Sigmoid colon (tissue), 6 donors: ENCODE measurements at regions not wholly inside any gene's neighbourhood (a gene's known extent, or its start where the extent isn't known, plus 50 kb on each side); places are given as distances from the start of the nearest gene placed in this dataset.
"Not testable (repeated sequence)": the region's sequence is repeated elsewhere in the genome, so short reads cannot be mapped to it uniquely, and the experiment has no call there.

Source experiments
- DNase-seq: peaks from one replicate; pipeline ENCODE4 v3.0.0-alpha.2; 2019
- H3K27ac ChIP-seq, 4 donors: fragments of 200-600 bp; sonication (generic); one replicate each; pipeline ENCODE4 v1.5.1; 2016 to 2019; ENCODE audit warnings: mild to moderate bottlenecking in 1 of 4
- H3K27me3 ChIP-seq, 3 donors: fragments of 200-600 bp; sonication (generic); one replicate each; pipeline ENCODE4 v1.5.1; 2019; ENCODE audit warnings: mild to moderate bottlenecking in 1 of 3
- H3K36me3 ChIP-seq, 4 donors: fragments of 200-600 bp; sonication (generic); one replicate each; pipeline ENCODE4 v1.5.1; 2016 to 2019
- H3K4me1 ChIP-seq, 4 donors: fragments of 200-600 bp; sonication (generic); one replicate each; pipeline ENCODE4 v1.5.1; 2017 to 2019
- H3K4me3 ChIP-seq, 4 donors: fragments of 200-600 bp; sonication (generic); one replicate each; pipeline ENCODE4 v1.5.1; 2017 to 2019; ENCODE audit warnings: mild to moderate bottlenecking in 2 of 4, moderate library complexity in 1 of 4
- H3K9me3 ChIP-seq, 4 donors: fragments of 200-600 bp in 3 of 4; sonication (generic) in 3 of 4; one replicate each; pipeline versions ENCODE4 v1.5.1 to v1.6.1; 2013 to 2019
- WGBS, 2 donors: extraction: QIAGEN DNeasy Blood & Tissue Kit; methylation state at CpG; one replicate each; pipeline ENCODE4 v1.1.7; 2013; 5-methylcytosine and 5-hydroxymethylcytosine counted together
- intact Hi-C: fragments of 100-400 bp; cut with DNase I; formaldehyde crosslinking; loops from one replicate; pipeline ENCODE4 v1.15.1; 2023
- donor health status: healthy with polysubstance abuse.
- donor health status: healthy.

DNA sequence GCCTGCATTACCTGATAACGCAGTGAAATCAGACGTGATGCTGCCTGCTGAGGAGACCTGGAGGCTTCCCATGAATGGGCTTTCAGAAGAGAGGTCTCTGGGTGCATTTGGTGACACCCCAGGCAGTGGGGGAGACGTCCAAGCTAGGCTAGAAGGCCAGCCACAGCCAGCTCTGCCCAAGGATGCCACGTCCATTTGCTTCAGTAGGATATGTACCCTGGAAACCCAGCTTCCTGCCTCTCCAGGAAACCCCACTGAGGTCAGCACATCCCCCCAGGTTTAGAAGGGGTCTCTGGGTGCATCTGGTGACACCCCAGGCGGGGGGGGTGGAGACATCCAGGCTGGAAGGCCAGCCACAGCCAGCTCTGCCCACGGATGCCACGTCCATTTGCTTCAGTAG lies 2844.6 kb downstream of the RPIA start:
- intact Hi-C loops: not testable (repeated sequence)

DNA sequence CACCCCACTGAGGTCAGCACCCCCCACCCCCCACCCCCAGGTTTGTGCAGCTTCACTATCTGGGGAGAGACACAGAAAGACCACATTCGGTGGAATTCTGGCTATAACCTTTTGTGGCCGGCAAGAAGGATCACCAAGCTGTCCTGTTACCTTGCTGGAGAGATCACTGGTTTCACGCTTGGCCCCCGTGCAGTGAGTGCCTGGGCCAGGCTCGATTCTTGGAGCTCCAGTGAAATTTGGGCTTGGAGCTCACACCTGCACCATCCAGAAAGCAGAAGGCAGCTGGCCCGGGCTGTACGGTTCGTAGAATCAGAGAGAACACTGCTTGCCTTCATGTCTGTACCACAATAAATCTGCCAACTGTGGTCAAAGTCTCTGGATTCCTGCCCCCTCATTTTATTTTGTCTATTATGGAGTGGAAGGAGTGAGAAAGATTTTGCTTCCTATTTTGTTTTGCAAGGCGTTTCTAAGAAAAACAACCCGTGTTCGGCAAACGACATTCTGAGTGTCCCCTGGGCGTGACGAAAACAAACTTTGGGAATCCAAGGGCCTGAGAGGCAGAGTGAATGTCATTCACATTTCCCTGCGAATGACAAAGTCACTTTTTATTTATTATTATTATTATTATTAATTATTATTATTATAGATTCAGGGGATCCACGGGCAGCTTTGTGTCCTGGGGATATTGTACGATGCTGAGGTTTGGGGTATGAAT lies 2845.2 kb downstream of the RPIA start:
- DNase-seq: peak; percentile 26
- H3K4me3 ChIP-seq, H3K27me3 ChIP-seq, intact Hi-C loops, H3K27ac ChIP-seq, H3K9me3 ChIP-seq, H3K36me3 ChIP-seq, H3K4me1 ChIP-seq: not testable (repeated sequence)
- WGBS, 2 donors: 70 to 84% methylated on average over 15 of the region's 17 CpGs

More for the DNA sequence above, 2844.6 kb downstream of the RPIA start:
- H3K9me3 ChIP-seq, H3K27ac ChIP-seq, H3K4me3 ChIP-seq, H3K27me3 ChIP-seq, H3K4me1 ChIP-seq, H3K36me3 ChIP-seq: not testable (repeated sequence)
- peak; percentile 40 for DNase-seq
- 55 to 58% methylated on average over 5 of the region's 7 CpGs for WGBS, 2 donors

- H3K27me3 ChIP-seq, H3K9me3 ChIP-seq, intact Hi-C loops, H3K27ac ChIP-seq, H3K4me3 ChIP-seq, H3K4me1 ChIP-seq, H3K36me3 ChIP-seq: not testable (repeated sequence)
- 72 to 83% methylated on average over 6 of the region's 6 CpGs for WGBS, 2 donors
- peak; percentile 45 for DNase-seq
Observed at GRCh38 chr2:91549316-91549715, 2857.8 kb downstream of the RPIA start.

DNA sequence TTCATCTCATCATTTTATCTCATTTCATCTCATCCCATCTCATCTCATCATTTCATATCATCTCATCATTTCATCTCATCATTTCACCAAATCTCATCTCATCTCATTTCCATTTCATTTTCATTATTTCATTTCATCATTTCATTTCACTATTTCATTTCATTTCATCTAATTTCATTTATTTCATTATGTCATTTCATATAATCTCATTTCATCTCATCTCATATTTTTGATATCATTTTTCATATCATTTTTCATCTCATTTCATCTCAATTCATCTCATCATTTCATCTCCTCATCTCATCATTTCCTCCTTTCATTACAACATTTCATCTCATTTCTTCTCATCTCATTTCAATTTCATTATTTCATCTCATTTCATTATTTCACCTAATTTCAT lies 2866.8 kb downstream of the RPIA start:
- H3K4me1 ChIP-seq, H3K36me3 ChIP-seq, DNase-seq, H3K4me3 ChIP-seq, H3K27ac ChIP-seq, intact Hi-C loops, H3K9me3 ChIP-seq, H3K27me3 ChIP-seq: not testable (repeated sequence)

DNA sequence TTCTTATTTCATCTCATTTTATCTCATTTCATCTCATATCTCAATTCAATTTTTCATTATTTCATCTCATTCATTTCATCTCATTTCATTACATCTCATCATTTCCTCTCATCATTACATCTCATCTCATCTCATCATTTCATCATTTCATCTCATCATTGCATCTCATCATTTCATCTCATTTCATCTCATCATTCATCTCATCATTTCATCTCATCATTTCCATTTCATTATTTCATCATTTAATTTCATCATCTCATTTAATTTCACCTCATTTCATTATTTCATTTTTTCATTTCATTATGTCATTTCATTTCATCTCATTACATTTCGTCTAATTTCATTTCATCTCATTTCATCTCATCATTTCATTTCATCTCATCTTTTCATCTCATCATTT lies 2867.8 kb downstream of the RPIA start:
- WGBS, 2 donors: no CpG with 5 or more reads among the region's 1 CpG
- H3K4me3 ChIP-seq, H3K36me3 ChIP-seq, DNase-seq, H3K4me1 ChIP-seq, H3K27ac ChIP-seq, intact Hi-C loops, H3K27me3 ChIP-seq, H3K9me3 ChIP-seq: not testable (repeated sequence)

GRCh38 chr2:91559886-91560614 lies 2868.6 kb downstream of the RPIA start:
- intact Hi-C loops, DNase-seq, H3K27ac ChIP-seq, H3K4me1 ChIP-seq, H3K4me3 ChIP-seq, H3K9me3 ChIP-seq, H3K27me3 ChIP-seq, H3K36me3 ChIP-seq: not testable (repeated sequence)

GRCh38 chr2:91562184-91562583 lies 2870.7 kb downstream of the RPIA start:
- H3K36me3 ChIP-seq, intact Hi-C loops, H3K27ac ChIP-seq, DNase-seq, H3K4me3 ChIP-seq, H3K27me3 ChIP-seq, H3K9me3 ChIP-seq, H3K4me1 ChIP-seq: not testable (repeated sequence)
- 93 to 94% methylated on average over 1 of the region's 2 CpGs for WGBS, 2 donors

GRCh38 chr2:91564700-91565099 lies 2873.2 kb downstream of the RPIA start:
- intact Hi-C loops, H3K4me1 ChIP-seq, H3K36me3 ChIP-seq, H3K4me3 ChIP-seq, H3K9me3 ChIP-seq, DNase-seq, H3K27me3 ChIP-seq, H3K27ac ChIP-seq: not testable (repeated sequence)
- 86 to 87% methylated on average over 3 of the region's 3 CpGs for WGBS, 2 donors

- H3K9me3 ChIP-seq, DNase-seq, H3K4me3 ChIP-seq, H3K36me3 ChIP-seq, intact Hi-C loops, H3K27ac ChIP-seq, H3K27me3 ChIP-seq, H3K4me1 ChIP-seq: not testable (repeated sequence)
- WGBS, 2 donors: 56 to 70% methylated on average over 3 to 4 of the region's 7 CpGs
Observed at GRCh38 chr2:91565689-91566430, 2874.4 kb downstream of the RPIA start.

DNA sequence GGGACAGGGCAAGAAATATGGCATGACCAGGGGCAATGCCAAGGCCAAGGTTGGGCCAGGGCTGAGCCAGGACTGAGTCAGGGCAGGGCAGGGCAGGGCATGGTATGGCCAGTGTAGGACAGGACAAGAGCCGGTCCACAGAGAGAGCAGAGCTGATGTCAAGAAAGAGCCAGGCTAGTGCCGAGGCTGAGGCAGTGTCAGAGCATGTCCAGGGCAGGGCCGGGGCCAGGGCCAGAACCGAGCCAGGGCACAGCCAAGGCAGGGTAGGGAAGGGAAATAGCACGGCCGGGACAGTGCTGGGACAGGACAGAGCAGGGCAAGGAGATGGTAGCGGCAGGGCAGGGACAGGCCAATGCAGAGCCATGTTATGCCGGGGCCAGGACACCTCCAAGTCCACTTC lies 2875.1 kb downstream of the RPIA start:
- H3K27me3 ChIP-seq, H3K4me1 ChIP-seq, intact Hi-C loops, H3K9me3 ChIP-seq, H3K27ac ChIP-seq, H3K4me3 ChIP-seq, H3K36me3 ChIP-seq, DNase-seq: not testable (repeated sequence)
- 85 to 91% methylated on average over 8 of the region's 8 CpGs for WGBS, 2 donors

- intact Hi-C loops, DNase-seq, H3K27ac ChIP-seq, H3K27me3 ChIP-seq, H3K36me3 ChIP-seq, H3K9me3 ChIP-seq, H3K4me1 ChIP-seq, H3K4me3 ChIP-seq: not testable (repeated sequence)
- 81 to 87% methylated on average over 15 of the region's 18 CpGs for WGBS, 2 donors
Observed at GRCh38 chr2:91567546-91568335, 2876.3 kb downstream of the RPIA start.

- H3K4me3 ChIP-seq, H3K4me1 ChIP-seq, H3K36me3 ChIP-seq, H3K9me3 ChIP-seq, H3K27me3 ChIP-seq, DNase-seq, intact Hi-C loops, H3K27ac ChIP-seq: not testable (repeated sequence)
- WGBS, 2 donors: 74 to 84% methylated on average over 20 to 22 of the region's 25 CpGs
Observed at GRCh38 chr2:91568391-91569338, 2877.2 kb downstream of the RPIA start.
